ENCODE measurements at regions not wholly inside any gene's neighbourhood (a gene's known extent, or its start where the extent isn't known, plus 50 kb on each side); places are given as distances from the start of the nearest gene placed in this dataset.

DNA sequence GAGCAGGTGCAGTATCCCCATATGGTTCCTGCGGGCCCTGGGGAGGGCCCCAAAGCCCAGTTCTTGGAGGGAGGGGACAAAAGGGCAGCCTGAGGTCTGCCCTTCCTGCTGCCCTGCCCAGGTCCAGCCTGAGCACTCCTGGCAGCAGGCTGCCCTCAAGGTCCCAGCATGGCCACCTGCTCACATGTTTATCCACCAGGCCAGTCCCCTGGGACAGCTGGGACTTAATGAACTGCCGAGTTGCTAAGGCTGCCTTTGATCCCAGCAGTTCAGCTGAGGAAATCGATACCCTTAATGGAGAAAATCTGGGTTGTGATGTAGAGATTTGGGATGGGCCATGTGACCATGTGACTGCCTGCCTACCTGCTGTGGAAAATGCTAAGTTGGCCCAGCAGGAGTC, 146.2 kb downstream of the TRIM29 start:
- Histone ChIP-seq H3K4me2 (no peak overlapping the region), H3K4me1 (ENCODE audit: insufficient read depth) (no peaks in the 10 kb centered on the region), H3K27me3 (ENCODE audit: insufficient read depth) (no peaks in the 10 kb centered on the region), H3K9me2 (ENCODE audit: insufficient read depth) (no peaks in the 10 kb centered on the region), H3K36me3 (ENCODE audit: insufficient read depth) (no peaks in the 10 kb centered on the region), H2AFZ (no peak overlapping the region), H3K27ac (ENCODE audit: low read depth) (no peak overlapping the region), H3F3A (replicated peaks; ENCODE audit: low read depth) (no peaks in the 10 kb centered on the region), H4K20me1 (replicated peaks; ENCODE audit: insufficient read depth) (no peaks in the 10 kb centered on the region), H3K79me2 (replicated peaks; ENCODE audit: insufficient read depth) (no peaks in the 10 kb centered on the region), H3K4me3 (no peak overlapping the region)
- DNase-seq (ENCODE audit: low spot score) (no peak), ATAC-seq (no peak)
- peaks cover 12% of the 10 kb centered on the region for H3K4me1 Mint-ChIP-seq
- H3K4me3 Mint-ChIP-seq, result no peak overlapping the region
- no peak overlapping the region for H3K27ac Mint-ChIP-seq
- H3K9me3 Mint-ChIP-seq, result no peaks in the 10 kb centered on the region; the same call in 2 of the 3 replicates
- H3K36me3 Mint-ChIP-seq (ENCODE audit: low read depth), result no peaks in the 10 kb centered on the region; the same call in 2 of the 3 replicates
- H3K27me3 Mint-ChIP-seq (ENCODE audit: insufficient read depth, low read depth, poor library complexity), result no peaks in the 10 kb centered on the region
- TF ChIP-seq STAT1 (IDR thresholded peaks at IDR 0.05; ENCODE audit: unreplicated experiment), result no peak
- TF ChIP-seq, protein P1, sequence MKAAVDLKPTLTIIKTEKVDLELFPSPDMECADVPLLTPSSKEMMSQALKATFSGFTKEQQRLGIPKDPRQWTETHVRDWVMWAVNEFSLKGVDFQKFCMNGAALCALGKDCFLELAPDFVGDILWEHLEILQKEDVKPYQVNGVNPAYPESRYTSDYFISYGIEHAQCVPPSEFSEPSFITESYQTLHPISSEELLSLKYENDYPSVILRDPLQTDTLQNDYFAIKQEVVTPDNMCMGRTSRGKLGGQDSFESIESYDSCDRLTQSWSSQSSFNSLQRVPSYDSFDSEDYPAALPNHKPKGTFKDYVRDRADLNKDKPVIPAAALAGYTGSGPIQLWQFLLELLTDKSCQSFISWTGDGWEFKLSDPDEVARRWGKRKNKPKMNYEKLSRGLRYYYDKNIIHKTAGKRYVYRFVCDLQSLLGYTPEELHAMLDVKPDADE (IDR thresholded peaks at IDR 0.05), result no peak
- TF ChIP-seq EZH2phosphoT487 (IDR thresholded peaks at IDR 0.05; ENCODE audit: unreplicated experiment), result no peak
- TF ChIP-seq JUNB (IDR thresholded peaks at IDR 0.05; ENCODE audit: unreplicated experiment), result no peak
- no peak for TF ChIP-seq CREB1 (CRISPR knock-in tag; IDR thresholded peaks at IDR 0.05; ENCODE audit: low read depth)
- no peak for TF ChIP-seq ZNF331 (CRISPR knock-in tag; IDR thresholded peaks at IDR 0.05; ENCODE audit: low read depth)
- no peak for TF ChIP-seq EZH2 (IDR thresholded peaks at IDR 0.05; ENCODE audit: low read depth, unreplicated experiment)
- TF ChIP-seq, protein P2, sequence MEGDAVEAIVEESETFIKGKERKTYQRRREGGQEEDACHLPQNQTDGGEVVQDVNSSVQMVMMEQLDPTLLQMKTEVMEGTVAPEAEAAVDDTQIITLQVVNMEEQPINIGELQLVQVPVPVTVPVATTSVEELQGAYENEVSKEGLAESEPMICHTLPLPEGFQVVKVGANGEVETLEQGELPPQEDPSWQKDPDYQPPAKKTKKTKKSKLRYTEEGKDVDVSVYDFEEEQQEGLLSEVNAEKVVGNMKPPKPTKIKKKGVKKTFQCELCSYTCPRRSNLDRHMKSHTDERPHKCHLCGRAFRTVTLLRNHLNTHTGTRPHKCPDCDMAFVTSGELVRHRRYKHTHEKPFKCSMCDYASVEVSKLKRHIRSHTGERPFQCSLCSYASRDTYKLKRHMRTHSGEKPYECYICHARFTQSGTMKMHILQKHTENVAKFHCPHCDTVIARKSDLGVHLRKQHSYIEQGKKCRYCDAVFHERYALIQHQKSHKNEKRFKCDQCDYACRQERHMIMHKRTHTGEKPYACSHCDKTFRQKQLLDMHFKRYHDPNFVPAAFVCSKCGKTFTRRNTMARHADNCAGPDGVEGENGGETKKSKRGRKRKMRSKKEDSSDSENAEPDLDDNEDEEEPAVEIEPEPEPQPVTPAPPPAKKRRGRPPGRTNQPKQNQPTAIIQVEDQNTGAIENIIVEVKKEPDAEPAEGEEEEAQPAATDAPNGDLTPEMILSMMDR (conservative IDR thresholded peaks at IDR 0.05; ENCODE audit: low read depth in 2 of 2), result no peak
- no peak for TF ChIP-seq NANOG (IDR thresholded peaks at IDR 0.05; ENCODE audit: borderline replicate concordance)
- TF ChIP-seq ZNF114 (CRISPR knock-in tag; IDR thresholded peaks at IDR 0.05), result no peak
- TF ChIP-seq POLR2AphosphoS5 (IDR thresholded peaks at IDR 0.05; ENCODE audit: low read depth), result no peak
- TF ChIP-seq, protein P3, sequence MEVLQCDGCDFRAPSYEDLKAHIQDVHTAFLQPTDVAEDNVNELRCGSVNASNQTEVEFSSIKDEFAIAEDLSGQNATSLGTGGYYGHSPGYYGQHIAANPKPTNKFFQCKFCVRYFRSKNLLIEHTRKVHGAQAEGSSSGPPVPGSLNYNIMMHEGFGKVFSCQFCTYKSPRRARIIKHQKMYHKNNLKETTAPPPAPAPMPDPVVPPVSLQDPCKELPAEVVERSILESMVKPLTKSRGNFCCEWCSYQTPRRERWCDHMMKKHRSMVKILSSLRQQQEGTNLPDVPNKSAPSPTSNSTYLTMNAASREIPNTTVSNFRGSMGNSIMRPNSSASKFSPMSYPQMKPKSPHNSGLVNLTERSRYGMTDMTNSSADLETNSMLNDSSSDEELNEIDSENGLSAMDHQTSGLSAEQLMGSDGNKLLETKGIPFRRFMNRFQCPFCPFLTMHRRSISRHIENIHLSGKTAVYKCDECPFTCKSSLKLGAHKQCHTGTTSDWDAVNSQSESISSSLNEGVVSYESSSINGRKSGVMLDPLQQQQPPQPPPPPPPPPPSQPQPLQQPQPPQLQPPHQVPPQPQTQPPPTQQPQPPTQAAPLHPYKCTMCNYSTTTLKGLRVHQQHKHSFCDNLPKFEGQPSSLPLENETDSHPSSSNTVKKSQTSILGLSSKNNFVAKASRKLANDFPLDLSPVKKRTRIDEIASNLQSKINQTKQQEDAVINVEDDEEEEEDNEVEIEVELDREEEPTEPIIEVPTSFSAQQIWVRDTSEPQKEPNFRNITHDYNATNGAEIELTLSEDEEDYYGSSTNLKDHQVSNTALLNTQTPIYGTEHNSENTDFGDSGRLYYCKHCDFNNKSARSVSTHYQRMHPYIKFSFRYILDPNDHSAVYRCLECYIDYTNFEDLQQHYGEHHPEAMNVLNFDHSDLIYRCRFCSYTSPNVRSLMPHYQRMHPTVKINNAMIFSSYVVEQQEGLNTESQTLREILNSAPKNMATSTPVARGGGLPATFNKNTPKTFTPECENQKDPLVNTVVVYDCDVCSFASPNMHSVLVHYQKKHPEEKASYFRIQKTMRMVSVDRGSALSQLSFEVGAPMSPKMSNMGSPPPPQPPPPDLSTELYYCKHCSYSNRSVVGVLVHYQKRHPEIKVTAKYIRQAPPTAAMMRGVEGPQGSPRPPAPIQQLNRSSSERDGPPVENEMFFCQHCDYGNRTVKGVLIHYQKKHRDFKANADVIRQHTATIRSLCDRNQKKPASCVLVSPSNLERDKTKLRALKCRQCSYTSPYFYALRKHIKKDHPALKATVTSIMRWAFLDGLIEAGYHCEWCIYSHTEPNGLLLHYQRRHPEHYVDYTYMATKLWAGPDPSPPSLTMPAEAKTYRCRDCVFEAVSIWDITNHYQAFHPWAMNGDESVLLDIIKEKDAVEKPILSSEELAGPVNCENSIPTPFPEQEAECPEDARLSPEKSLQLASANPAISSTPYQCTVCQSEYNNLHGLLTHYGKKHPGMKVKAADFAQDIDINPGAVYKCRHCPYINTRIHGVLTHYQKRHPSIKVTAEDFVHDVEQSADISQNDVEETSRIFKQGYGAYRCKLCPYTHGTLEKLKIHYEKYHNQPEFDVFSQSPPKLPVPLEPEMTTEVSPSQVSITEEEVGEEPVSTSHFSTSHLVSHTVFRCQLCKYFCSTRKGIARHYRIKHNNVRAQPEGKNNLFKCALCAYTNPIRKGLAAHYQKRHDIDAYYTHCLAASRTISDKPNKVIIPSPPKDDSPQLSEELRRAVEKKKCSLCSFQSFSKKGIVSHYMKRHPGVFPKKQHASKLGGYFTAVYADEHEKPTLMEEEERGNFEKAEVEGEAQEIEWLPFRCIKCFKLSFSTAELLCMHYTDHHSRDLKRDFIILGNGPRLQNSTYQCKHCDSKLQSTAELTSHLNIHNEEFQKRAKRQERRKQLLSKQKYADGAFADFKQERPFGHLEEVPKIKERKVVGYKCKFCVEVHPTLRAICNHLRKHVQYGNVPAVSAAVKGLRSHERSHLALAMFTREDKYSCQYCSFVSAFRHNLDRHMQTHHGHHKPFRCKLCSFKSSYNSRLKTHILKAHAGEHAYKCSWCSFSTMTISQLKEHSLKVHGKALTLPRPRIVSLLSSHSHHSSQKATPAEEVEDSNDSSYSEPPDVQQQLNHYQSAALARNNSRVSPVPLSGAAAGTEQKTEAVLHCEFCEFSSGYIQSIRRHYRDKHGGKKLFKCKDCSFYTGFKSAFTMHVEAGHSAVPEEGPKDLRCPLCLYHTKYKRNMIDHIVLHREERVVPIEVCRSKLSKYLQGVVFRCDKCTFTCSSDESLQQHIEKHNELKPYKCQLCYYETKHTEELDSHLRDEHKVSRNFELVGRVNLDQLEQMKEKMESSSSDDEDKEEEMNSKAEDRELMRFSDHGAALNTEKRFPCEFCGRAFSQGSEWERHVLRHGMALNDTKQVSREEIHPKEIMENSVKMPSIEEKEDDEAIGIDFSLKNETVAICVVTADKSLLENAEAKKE (CRISPR knock-in tag; IDR thresholded peaks at IDR 0.05), result no peak
- TF ChIP-seq, protein P4, sequence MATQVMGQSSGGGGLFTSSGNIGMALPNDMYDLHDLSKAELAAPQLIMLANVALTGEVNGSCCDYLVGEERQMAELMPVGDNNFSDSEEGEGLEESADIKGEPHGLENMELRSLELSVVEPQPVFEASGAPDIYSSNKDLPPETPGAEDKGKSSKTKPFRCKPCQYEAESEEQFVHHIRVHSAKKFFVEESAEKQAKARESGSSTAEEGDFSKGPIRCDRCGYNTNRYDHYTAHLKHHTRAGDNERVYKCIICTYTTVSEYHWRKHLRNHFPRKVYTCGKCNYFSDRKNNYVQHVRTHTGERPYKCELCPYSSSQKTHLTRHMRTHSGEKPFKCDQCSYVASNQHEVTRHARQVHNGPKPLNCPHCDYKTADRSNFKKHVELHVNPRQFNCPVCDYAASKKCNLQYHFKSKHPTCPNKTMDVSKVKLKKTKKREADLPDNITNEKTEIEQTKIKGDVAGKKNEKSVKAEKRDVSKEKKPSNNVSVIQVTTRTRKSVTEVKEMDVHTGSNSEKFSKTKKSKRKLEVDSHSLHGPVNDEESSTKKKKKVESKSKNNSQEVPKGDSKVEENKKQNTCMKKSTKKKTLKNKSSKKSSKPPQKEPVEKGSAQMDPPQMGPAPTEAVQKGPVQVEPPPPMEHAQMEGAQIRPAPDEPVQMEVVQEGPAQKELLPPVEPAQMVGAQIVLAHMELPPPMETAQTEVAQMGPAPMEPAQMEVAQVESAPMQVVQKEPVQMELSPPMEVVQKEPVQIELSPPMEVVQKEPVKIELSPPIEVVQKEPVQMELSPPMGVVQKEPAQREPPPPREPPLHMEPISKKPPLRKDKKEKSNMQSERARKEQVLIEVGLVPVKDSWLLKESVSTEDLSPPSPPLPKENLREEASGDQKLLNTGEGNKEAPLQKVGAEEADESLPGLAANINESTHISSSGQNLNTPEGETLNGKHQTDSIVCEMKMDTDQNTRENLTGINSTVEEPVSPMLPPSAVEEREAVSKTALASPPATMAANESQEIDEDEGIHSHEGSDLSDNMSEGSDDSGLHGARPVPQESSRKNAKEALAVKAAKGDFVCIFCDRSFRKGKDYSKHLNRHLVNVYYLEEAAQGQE (IDR thresholded peaks at IDR 0.05; ENCODE audit: unreplicated experiment), result no peak
